ENCODE measurements at regions not wholly inside any gene's neighbourhood (a gene's known extent, or its start where the extent isn't known, plus 50 kb on each side); places are given as distances from the start of the nearest gene placed in this dataset.

DNA sequence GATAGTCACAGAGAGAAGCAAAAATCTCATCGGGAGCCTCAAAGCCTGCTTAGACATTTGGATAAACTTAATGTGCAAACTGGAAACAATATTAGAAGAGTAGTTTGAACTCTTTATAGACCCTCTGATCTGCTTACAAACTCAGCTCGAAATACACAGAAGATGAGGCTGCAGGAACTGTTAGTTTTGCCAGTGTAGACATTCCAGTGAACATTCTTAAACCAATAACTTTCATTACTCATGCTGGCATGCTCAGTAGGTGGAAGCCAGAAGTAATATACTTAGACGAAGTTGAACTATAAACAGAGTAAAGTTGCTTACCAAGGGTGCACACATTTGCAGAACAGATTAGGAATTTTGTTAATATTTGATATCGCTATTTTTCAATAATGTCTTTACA is 303.5 kb downstream of the ANKRD50 start:
- no peak for DNase-seq

DNA sequence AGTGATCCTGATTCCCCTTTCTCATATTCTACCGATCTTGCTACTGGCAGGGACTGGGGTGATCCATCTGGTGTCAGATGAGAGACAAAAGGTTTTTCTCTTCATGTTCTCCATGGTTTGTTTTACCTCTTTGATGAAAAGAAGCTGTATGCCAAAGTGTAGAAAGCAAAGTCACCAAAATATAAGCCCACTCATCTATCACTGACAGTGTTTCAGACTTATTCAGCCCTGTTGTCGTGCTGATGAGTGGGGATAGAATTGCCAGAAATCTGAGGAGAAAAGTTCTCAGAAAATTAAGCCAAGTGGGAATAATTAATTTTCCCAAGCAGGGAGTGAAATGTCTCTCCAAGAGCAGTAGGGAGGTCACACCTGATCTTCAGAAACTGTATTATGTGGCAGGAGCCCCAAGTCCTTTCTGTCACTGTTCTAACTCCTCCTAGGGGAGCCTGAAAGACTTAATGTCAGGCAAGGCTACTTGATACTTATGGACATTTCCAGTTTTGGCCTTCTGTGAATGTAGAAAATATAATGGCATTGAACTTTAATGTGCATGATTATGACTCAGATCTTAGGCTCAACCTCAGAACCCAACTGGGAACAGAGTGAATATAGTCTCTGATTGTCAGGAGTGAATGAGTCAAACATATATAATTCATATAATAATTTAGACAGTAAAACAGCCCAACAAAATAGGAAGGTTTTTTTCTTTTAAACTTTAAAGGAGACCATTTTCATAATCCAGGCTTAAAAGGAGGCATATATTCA is 298.1 kb downstream of the ANKRD50 start:
- DNase-seq, result no peak

DNA sequence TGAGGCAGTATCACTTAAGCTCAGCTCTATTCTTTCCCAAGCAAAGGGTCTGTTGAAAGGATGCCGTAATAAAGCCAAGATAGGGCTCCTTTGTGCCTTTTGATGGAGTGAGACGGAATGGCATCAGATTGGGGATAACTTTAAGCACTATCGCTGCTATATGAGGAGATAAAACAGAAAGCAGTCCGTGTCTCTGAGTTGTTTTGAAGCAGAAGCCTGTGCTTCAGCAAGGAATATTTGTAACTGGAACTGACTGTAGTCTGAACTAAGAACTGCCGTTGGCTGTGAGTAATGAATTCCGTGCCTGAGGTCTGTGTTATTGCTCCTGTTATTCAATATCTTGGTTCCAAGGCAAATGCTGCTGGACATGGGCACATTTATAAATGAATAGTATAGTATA is 297.4 kb downstream of the ANKRD50 start:
- DNase-seq, result no peak

GRCh38 chr4:124417371-124417770 is 295.2 kb downstream of the ANKRD50 start:
- no peak for DNase-seq

DNA sequence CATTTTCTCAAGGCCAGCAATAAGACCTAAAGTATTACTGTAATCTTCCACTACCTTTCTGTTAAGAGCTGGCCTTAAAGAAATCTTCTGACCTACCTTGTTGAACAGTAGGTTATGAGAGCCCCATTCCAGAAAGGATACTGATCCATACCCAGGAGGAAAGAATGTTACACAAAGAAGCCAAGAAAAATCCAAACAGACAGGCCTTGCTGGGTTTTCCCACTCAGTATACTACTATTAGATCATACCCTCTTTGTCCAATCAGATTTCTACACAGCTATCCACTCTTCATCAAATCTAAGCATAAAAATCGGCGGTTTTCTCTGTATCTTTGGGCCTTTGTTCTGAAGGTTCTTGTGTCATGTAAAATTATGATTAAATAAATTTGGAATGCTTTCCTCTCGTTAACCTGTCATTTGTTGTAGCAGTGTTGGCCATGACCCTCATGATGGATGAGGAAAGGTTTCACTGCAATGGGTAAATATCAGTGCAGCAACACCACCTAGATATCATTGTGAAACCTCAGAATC is 292.3 kb downstream of the ANKRD50 start:
- DNase-seq, result no peak

- DNase-seq, result no peak
Measured at GRCh38 chr4:124423160-124423559, 289.4 kb downstream of the ANKRD50 start.

DNA sequence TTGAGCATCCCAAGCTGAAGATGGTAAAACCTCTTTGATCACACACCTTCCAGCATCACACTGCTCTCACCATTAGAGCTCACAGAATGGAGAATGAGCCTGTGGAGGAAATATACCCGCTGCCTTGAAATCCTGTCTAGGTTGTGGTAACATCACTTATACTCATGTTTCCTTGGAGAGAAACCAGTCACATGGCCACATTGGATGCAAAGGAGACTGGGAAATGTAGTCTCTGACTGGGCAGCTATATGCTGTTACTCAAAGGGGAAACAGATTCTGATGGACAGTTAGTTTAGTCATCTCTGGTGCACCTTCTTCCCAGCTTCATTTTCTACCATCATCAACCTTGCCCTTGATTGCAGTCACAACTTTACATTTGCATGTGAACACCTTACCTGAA is 286.3 kb downstream of the ANKRD50 start:
- no peak for DNase-seq

DNA sequence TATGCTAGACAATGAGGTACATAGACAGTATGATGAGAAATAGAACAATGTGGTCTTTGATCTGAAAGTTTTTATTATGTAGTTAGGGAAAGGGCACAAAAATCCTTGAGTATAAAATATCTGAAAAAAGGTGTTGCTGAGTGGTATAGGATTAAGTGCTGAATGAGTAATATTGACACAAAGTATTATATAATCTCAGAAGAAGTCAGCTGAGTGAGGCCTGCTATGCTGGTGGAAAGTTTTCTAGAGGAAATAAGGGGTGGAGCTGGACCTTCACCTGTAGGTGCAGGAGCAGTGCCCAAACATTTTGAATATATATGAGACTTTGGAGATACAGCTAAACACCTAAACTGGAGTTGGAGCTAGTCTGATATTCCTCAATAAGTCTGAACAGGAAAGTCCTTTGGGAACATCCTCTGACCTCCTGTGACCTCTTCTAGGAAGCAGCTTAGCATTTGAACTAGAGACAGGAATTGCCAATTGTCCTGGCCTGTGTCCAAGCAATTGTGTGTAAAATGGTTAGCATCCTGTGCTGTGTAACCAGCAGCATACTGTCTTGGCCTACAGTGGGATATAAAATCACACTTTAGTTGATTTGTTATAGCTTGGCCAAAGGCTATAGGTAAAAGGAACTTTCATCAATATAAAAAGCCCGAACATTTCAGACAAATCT is 285.3 kb downstream of the ANKRD50 start:
- no peak for DNase-seq

GRCh38 chr4:124428648-124429047 is 283.9 kb downstream of the ANKRD50 start:
- DNase-seq, result no peak

DNA sequence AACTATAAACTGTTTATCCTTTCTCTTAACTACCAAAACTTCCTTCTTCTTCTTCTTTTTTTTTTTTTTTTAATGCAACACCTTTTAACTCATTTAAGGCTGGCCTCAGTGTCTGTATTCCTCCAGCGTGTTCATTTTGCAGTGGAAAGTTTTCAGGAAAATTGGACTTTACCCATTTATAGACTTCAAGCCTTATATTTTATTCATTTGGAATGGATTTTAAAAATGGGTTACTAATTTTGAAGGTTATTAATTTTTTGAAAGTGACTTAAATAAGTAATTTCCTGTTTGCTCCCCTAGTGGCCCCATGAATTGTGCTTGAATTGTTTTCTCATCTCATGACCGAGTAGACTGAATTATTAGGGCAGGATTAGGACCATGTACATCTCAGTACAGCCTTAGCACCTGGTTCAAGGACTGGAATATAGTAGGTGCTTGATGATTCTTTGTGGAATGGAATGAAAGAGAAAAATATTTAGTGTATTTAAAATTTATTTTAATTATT is 282.7 kb downstream of the ANKRD50 start:
- no peak for DNase-seq

GRCh38 chr4:124431653-124432192 is 280.8 kb downstream of the ANKRD50 start:
- DNase-seq, result no peak

DNA sequence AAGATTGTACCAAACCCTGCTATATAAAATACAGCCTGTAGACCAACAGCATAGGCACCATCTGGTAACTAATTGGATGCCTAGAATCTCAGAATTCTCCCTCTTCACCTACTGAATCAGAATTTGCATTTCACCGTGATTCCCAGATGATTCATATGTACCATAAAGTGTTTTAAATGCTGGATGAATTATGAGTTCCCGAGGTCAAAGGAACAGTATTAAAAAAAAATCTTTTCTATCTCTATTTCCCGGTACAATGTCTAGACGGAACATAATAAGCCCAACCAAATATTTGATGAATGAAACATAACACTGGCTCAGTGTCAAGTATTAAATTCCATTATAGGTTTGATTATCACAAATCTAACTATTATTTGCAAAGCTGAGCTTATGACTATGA is 280.0 kb downstream of the ANKRD50 start:
- no peak for DNase-seq

- no peak for DNase-seq
Measured at GRCh38 chr4:124433044-124433443, 279.5 kb downstream of the ANKRD50 start.

- no peak for DNase-seq
Measured at GRCh38 chr4:124433500-124433899, 279.0 kb downstream of the ANKRD50 start.

GRCh38 chr4:124435274-124435950 is 277.1 kb downstream of the ANKRD50 start:
- no peak for DNase-seq

DNA sequence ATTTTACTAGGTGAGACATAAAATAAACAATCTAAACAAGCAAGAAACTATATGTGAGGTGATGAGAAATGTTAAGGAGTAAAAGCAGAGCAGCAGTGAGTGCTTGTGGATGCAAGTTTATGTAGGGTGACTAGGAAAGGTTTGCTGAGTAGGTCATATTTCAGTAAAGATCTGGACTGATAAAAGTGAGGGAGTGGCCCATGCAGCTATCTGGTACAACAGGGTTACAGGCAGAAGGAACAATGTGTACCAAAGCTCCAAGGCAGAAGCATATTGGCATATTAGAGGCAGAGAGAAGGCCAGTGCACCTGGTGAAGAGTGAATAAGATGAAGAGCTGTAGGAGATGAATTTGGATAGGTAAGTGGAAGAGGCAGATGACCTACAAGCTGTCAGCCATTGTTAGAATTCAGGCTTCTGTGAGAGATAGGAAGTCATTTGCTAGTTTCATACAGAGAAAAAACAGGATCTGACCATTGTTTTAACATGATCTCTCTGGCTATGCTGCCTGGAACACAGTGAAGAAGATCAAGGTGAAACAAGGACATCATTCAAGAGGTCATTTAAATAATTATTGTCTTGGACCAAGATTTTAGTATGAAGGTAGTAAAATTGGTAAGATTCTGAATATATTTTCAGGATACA is 274.6 kb downstream of the ANKRD50 start:
- no peak for DNase-seq

- no peak for DNase-seq
Measured at GRCh38 chr4:124445071-124445470, 267.5 kb downstream of the ANKRD50 start.

DNA sequence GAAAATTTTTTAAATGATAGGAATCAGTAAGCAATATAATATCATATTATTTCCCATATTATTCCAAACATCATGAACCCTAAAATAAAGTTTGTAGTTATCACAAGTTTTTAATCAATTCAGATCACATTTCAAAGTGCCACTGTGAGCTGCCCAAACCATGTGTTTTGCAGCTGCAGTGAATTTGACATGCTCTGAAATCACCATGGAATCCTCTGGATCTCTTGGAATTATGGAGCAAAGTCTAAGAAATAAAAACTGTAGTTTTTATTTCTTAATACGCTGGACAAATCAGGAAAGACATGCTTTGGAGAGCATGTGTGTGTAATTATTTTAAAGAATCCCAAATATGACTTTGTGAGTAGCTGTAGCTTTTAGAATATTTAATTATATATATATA is 262.7 kb downstream of the ANKRD50 start:
- DNase-seq, result no peak

GRCh38 chr4:124450851-124451250 is 261.7 kb downstream of the ANKRD50 start:
- no peak for DNase-seq

GRCh38 chr4:124454772-124455270 is 257.7 kb downstream of the ANKRD50 start:
- DNase-seq, result no peak

GRCh38 chr4:124455671-124456070 is 256.9 kb downstream of the ANKRD50 start:
- no peak for DNase-seq

DNA sequence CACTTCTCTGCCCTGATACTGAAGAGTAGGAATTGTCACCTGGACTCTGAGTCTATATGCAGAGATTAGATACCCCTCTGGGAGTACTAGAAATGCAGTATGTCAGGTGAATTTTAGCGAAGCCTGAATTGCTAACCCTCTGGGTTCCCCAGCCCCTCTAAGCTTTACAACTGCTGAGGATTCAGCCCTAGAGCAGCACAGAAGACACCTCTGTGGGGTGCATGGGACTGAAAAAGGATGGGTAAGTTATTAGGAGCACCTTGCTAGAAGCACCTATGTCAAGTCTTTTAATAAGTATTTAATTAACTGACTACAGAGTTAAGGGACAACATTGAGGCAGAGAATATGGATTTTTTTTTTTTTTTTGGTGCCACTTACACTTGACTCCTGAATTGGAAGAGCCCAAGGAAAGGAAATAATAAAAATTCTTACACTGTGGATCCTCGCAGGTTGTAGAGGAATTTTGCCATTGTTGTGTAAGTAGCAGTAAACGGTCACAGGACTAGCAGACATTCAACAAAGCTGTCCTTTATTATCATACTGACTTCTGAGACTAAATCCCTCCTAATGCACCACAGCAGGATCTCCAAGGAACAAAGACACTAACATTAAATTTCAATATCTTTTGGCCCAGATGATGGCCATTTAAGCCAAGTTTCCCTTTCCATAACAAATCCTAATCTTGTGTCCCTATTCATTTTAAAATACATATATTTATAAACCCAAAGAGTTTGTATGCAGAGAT is 253.2 kb downstream of the ANKRD50 start:
- DNase-seq, result no peak
